Ectodermal cell (in vitro differentiated cells): ENCODE measurements at regions not wholly inside any gene's neighbourhood (a gene's known extent, or its start where the extent isn't known, plus 50 kb on each side); places are given as distances from the start of the nearest gene placed in this dataset.

Source experiments
- H3K27ac ChIP-seq: 2 replicates; pipeline ENCODE4 v1.7.0; 2013; ENCODE audit warnings: mild to moderate bottlenecking, low read depth, low read length; ENCODE audit not compliant: insufficient read depth, poor library complexity, severe bottlenecking
- H3K27me3 ChIP-seq: 2 replicates; pipeline ENCODE4 v1.7.0; 2013; ENCODE audit warnings: mild to moderate bottlenecking, low read length; ENCODE audit not compliant: insufficient read depth, control insufficient read depth, poor library complexity, severe bottlenecking
- H3K36me3 ChIP-seq: one replicate; pipeline ENCODE4 v1.7.0; 2013; ENCODE audit warnings: low read length; ENCODE audit not compliant: control insufficient read depth, insufficient read depth
- H3K4me1 ChIP-seq: one replicate; pipeline ENCODE4 v1.7.0; 2013; ENCODE audit warnings: low read length; ENCODE audit not compliant: control insufficient read depth, insufficient read depth
- H3K4me3 ChIP-seq: 2 replicates; pipeline ENCODE4 v1.7.0; 2013; ENCODE audit warnings: low read depth, low read length, control low read depth; ENCODE audit not compliant: insufficient read depth
- H3K9me3 ChIP-seq: 2 replicates; pipeline ENCODE4 v1.7.0; 2013; ENCODE audit warnings: mild to moderate bottlenecking, low read length, moderate library complexity; ENCODE audit not compliant: control insufficient read depth
- WGBS, 2 experiments: methylation state at CpG; one replicate each; pipeline ENCODE4 v1.1.7; 2013; ENCODE audit warnings: missing lambda C conversion rate in 2 of 2; 5-methylcytosine and 5-hydroxymethylcytosine counted together

DNA sequence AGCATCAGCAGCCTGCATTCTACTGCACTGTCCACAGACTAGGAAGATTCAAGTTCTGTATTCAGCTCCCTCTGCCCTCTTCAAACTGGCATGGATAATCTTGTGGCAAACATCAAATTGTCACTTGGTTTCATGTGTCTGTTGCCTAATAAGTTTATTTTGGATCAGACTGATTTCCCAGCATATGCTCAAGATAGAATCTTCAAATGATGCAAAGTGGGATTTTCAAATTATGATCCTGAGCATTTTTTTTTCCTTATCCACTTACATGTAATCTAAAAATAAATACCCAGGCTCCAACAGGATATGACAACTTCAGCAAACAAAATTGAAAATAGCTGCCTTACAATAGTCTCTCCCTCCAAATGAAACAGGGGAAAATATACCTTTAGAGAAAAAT lies 160.9 kb upstream of the VRK2 start:
- no peak overlapping the region for H3K27ac ChIP-seq
- no peaks in the 10 kb centered on the region for H3K4me1 ChIP-seq
- H3K27me3 ChIP-seq: no peaks in the 10 kb centered on the region
- no peaks in the 10 kb centered on the region for H3K9me3 ChIP-seq
- H3K4me3 ChIP-seq: no peak overlapping the region
- H3K36me3 ChIP-seq: no peaks in the 10 kb centered on the region

GRCh38 chr2:57886161-57886786 lies 160.3 kb upstream of the VRK2 start:
- Histone ChIP-seq H3K27ac (no peak overlapping the region), H3K4me1 (no peaks in the 10 kb centered on the region), H3K4me3 (no peak overlapping the region), H3K9me3 (no peaks in the 10 kb centered on the region), H3K36me3 (no peaks in the 10 kb centered on the region), H3K27me3 (no peaks in the 10 kb centered on the region)
- WGBS, 2 experiments: 85 to 92% methylated on average over 10 to 13 of the region's 13 CpGs

GRCh38 chr2:57888463-57888862 lies 158.1 kb upstream of the VRK2 start:
- Histone ChIP-seq H3K36me3 (no peaks in the 10 kb centered on the region), H3K4me1 (no peaks in the 10 kb centered on the region), H3K27ac (no peak overlapping the region), H3K4me3 (no peak overlapping the region), H3K27me3 (no peaks in the 10 kb centered on the region), H3K9me3 (no peaks in the 10 kb centered on the region)
- WGBS, 2 experiments: 94 to 95% methylated on average over 3 of the region's 3 CpGs

DNA sequence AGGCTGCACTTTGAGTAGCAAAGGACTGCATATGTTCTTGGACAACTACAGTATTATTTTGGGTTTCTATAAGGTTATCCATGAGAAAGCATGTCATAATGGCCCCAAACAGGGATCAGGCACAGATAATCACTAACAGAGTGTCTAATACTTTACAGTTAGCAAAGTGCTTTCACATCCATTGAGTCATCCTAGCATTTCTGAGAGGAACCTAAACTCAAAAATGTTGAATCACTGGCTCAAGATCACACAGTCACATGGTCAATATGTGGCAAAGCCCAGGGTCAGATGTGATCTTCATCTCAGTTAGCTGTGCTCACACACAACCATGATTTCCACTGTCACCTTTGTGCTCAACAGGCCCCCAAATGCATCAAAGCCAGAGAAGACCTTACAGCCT lies 156.1 kb upstream of the VRK2 start:
- Histone ChIP-seq H3K27me3 (no peaks in the 10 kb centered on the region), H3K27ac (no peak overlapping the region), H3K4me3 (no peak overlapping the region), H3K9me3 (no peaks in the 10 kb centered on the region), H3K4me1 (no peaks in the 10 kb centered on the region), H3K36me3 (no peaks in the 10 kb centered on the region)

GRCh38 chr2:57891086-57891712 lies 155.4 kb upstream of the VRK2 start:
- Histone ChIP-seq H3K36me3 (no peaks in the 10 kb centered on the region), H3K9me3 (no peaks in the 10 kb centered on the region), H3K27ac (no peak overlapping the region), H3K4me3 (no peak overlapping the region), H3K4me1 (no peaks in the 10 kb centered on the region), H3K27me3 (no peaks in the 10 kb centered on the region)
- 92 to 96% methylated on average over 7 of the region's 7 CpGs for WGBS, 2 experiments

- no peak overlapping the region for H3K27ac ChIP-seq
- no peaks in the 10 kb centered on the region for H3K9me3 ChIP-seq
- no peaks in the 10 kb centered on the region for H3K36me3 ChIP-seq
Measured at GRCh38 chr2:57892920-57893319, 153.7 kb upstream of the VRK2 start.

DNA sequence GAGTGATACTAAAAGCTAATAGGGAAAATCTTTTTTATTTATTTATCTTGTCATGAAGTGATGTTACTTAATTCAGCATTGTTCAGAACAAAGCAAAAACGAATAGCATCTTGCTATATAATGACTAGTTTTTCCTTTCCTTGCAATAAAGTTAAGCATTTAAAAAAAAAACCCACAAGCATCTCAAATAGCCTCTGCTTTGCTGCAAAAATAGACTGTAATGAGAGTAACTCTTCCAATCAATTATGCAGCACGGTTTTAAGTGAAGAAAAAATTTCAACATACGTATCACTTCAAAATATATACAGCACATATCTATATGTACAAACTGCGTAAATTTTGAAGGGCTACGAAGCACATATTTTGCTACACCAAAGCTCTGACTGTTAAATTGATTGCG lies 153.3 kb upstream of the VRK2 start:
- Histone ChIP-seq H3K9me3 (no peaks in the 10 kb centered on the region), H3K27me3 (no peaks in the 10 kb centered on the region), H3K4me1 (no peaks in the 10 kb centered on the region), H3K27ac (no peak overlapping the region), H3K36me3 (no peaks in the 10 kb centered on the region), H3K4me3 (no peak overlapping the region)
- WGBS, 2 experiments: 85 to 89% methylated on average over 6 of the region's 6 CpGs

More at GRCh38 chr2:57892920-57893319, 153.7 kb upstream of the VRK2 start:
- no peak overlapping the region for H3K4me3 ChIP-seq
- WGBS, 2 experiments: 97% methylated on average over 3 of the region's 3 CpGs
- H3K27me3 ChIP-seq: no peaks in the 10 kb centered on the region
- no peaks in the 10 kb centered on the region for H3K4me1 ChIP-seq

DNA sequence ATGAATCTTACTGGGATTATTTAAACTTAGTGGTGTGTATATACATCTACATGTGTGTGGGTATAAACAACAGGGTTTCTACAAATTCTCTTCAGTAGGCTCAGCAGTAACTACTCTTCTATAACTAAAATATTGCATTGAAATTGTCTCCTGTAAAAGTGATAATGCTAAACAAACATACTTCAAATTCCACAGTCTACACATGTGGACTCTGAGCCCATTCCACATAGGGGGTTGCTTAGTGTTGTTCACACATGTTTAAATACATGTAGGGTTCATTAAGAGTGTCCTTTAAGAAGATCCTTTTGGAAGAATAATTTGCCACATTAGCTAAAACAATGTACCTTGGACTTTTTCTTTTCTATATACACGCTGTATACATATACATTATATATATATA lies 152.8 kb upstream of the VRK2 start:
- no CpG with 5 or more reads among the region's 1 CpG for WGBS, 2 experiments
- no peaks in the 10 kb centered on the region for H3K9me3 ChIP-seq
- no peaks in the 10 kb centered on the region for H3K36me3 ChIP-seq
- no peak overlapping the region for H3K27ac ChIP-seq
- H3K4me3 ChIP-seq: no peak overlapping the region
- H3K27me3 ChIP-seq: no peaks in the 10 kb centered on the region
- H3K4me1 ChIP-seq: no peaks in the 10 kb centered on the region

DNA sequence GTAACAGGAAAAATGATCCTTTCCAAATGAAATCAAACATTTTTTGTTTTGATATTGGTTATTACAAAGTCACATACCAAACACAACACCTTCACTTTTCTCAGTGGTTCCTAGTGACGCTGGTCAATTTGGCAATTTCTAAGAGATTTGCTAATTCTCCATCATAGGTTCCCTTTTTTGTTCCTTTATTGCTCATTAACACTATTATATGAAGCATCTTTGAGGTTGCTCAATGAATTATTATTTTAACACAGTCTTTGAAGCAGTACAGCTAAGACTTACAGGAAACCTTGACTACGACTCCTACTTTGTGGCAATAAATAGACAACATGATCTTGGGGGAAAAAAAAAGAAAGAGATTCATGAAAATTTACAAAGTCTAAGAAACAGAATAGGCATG lies 152.2 kb upstream of the VRK2 start:
- Histone ChIP-seq H3K4me1 (no peaks in the 10 kb centered on the region), H3K4me3 (no peak overlapping the region), H3K27me3 (no peaks in the 10 kb centered on the region), H3K9me3 (no peaks in the 10 kb centered on the region), H3K36me3 (no peaks in the 10 kb centered on the region), H3K27ac (no peak overlapping the region)
- 97% methylated on average over 2 of the region's 2 CpGs; no CpG with 5 or more reads in 1 of the 2 experiments for WGBS, 2 experiments

DNA sequence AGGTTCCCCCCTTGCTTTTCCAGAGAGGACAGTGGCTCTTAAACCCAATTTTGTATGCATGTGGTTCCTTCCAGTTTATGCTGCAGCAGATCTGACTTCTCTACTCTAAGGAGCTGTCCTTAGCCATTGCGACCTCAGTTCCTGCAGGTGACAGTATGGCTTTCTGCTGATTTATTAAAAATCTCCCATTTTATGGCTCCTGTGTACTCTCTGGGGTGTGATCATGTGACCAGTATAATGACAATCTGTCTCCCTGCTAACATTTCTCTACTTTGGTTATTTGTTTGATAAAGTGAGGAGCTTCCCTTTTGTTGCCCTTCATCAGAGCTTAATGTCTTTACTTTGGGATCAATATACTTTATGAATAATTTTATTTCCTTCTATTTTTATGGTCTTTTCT lies 148.7 kb upstream of the VRK2 start:
- H3K4me1 ChIP-seq: no peaks in the 10 kb centered on the region
- H3K36me3 ChIP-seq: no peaks in the 10 kb centered on the region
- no peak overlapping the region for H3K4me3 ChIP-seq
- H3K27me3 ChIP-seq: no peaks in the 10 kb centered on the region
- no peaks in the 10 kb centered on the region for H3K9me3 ChIP-seq
- WGBS, 2 experiments: 94 to 97% methylated on average over 1 of the region's 1 CpG
- H3K27ac ChIP-seq: no peak overlapping the region
